ENCODE measurements at regions not wholly inside any gene's neighbourhood (a gene's known extent, or its start where the extent isn't known, plus 50 kb on each side); places are given as distances from the start of the nearest gene placed in this dataset.

- ATAC-seq (ENCODE audit: insufficient number of reproducible peaks, low FRiP score, low read depth), result no peak
- no peak for DNase-seq (ENCODE audit: low spot score)
- Histone ChIP-seq H3K4me3 (no peak overlapping the region), H3K27ac (no peak overlapping the region), H3K27me3 (replicated peaks; ENCODE audit: insufficient read depth) (no peaks in the 10 kb centered on the region), H3K36me3 (no peaks in the 10 kb centered on the region), H3K9me3 (no peaks in the 10 kb centered on the region), H3K4me1 (ENCODE audit: control insufficient read depth in 1 of 2, low read depth in 2 of 2) (peaks cover 7 to 25% of the 10 kb centered on the region in 2 donors)
- TF ChIP-seq, protein P1, sequence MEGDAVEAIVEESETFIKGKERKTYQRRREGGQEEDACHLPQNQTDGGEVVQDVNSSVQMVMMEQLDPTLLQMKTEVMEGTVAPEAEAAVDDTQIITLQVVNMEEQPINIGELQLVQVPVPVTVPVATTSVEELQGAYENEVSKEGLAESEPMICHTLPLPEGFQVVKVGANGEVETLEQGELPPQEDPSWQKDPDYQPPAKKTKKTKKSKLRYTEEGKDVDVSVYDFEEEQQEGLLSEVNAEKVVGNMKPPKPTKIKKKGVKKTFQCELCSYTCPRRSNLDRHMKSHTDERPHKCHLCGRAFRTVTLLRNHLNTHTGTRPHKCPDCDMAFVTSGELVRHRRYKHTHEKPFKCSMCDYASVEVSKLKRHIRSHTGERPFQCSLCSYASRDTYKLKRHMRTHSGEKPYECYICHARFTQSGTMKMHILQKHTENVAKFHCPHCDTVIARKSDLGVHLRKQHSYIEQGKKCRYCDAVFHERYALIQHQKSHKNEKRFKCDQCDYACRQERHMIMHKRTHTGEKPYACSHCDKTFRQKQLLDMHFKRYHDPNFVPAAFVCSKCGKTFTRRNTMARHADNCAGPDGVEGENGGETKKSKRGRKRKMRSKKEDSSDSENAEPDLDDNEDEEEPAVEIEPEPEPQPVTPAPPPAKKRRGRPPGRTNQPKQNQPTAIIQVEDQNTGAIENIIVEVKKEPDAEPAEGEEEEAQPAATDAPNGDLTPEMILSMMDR (IDR thresholded peaks at IDR 0.05), result no peak
These were observed 186.0 kb downstream of the COPRS start for GRCh38 chr17:31673076-31673475.

DNA sequence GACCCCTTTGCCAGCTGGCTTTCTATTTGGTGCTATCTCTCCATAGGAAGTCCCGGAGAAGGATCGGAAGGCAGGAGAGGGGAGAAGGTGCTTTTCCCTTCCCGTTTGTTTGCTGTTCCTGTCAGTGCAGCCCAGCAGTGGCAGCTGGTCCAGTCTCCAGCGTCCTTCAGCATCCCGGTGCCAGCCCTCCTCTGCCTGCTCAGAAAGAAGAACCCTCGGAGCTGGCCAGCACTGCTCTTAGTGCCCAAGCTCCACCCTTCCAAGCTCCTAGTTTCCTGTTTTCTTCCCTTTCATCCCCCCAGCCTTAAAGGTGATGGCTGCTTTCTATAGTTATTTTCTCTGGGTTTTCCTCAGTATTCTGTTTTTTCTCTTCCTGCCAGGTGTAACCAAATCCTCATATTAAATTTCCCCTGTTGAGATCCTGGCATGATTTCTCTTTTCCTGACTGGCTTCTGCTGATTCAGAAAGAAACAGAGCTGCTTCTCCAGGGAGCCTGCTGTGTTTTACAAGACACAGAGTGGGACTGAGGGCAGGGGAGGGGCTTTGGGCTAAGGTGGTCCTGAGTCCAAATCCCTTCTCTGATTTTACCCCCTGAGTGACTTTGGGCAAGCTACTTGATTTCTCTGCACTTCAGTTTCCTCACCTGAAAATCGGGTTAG is 186.8 kb downstream of the COPRS start:
- H3K36me3 ChIP-seq, result no peaks in the 10 kb centered on the region
- DNase-seq (ENCODE audit: low spot score), result no peak
- H3K4me1 ChIP-seq (ENCODE audit: control insufficient read depth in 1 of 2, low read depth in 2 of 2), result peaks cover 7 to 25% of the 10 kb centered on the region in 2 donors
- peak overlapping the region; percentile 9 for H3K4me3 ChIP-seq
- TF ChIP-seq, protein P1 (IDR thresholded peaks at IDR 0.05), result no peak
- no peak for ATAC-seq (ENCODE audit: insufficient number of reproducible peaks, low FRiP score, low read depth)
- no peak overlapping the region for H3K27ac ChIP-seq
- no peaks in the 10 kb centered on the region for H3K9me3 ChIP-seq
- no peaks in the 10 kb centered on the region for H3K27me3 ChIP-seq (replicated peaks; ENCODE audit: insufficient read depth)

DNA sequence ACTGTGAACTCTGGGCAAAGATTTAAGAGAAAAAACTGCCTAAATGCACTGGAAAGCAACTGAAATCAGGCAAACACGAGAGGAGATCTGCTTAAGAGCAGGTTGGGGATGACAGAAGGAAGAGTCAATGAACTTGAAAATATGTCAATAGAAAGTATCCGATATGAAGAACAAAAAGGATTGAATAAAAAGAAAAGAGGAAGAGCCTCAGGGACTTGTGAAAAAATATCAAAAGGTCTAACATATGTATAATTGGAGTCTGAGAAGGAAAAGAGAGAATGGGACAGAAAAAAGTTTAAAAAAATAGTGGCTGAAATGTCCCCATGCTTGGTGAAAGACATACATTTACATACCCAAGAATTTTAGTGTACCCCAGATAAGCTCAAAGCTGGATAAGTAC is 195.5 kb downstream of the COPRS start:
- Histone ChIP-seq H3K36me3 (no peaks in the 10 kb centered on the region), H3K27me3 (replicated peaks; ENCODE audit: insufficient read depth) (no peaks in the 10 kb centered on the region), H3K27ac (no peak overlapping the region), H3K4me1 (ENCODE audit: control insufficient read depth in 1 of 2, low read depth in 2 of 2) (no peaks in the 10 kb centered on the region), H3K9me3 (peaks cover 21% of the 10 kb centered on the region), H3K4me3 (no peak overlapping the region)
- DNase-seq (ENCODE audit: low spot score) (no peak), ATAC-seq (ENCODE audit: insufficient number of reproducible peaks, low FRiP score, low read depth) (no peak)
- TF ChIP-seq, protein P1 (IDR thresholded peaks at IDR 0.05), result no peak

- H3K4me1 ChIP-seq (ENCODE audit: control insufficient read depth in 1 of 2, low read depth in 2 of 2), result no peaks in the 10 kb centered on the region
- TF ChIP-seq, protein P1 (IDR thresholded peaks at IDR 0.05), result no peak
These were observed 198.4 kb downstream of the COPRS start for GRCh38 chr17:31660684-31661083.

DNA sequence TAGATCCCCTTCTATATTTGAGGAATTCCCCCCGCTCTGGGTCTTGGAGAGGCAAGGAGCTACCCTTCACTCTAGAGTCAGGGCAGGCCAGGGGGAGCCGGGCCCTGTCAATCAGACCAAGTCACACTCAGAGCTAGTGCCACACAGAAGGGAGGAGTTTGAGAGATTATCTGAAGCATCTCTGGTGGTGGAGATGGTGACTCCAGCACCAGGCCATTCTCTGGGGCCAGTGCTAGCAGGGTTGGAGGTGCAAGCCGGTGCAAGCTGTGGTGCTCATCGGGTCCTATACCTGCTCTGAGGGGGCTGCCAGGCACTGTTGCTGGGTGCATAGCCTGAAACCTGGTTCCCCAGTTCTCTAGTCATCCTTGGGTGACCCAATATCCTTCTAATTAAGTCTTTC is 201.2 kb downstream of the COPRS start:
- H3K4me3 ChIP-seq, result no peak overlapping the region
- H3K36me3 ChIP-seq, result no peaks in the 10 kb centered on the region
- no peak for ATAC-seq (ENCODE audit: insufficient number of reproducible peaks, low FRiP score, low read depth)
- H3K4me1 ChIP-seq (ENCODE audit: control insufficient read depth in 1 of 2, low read depth in 2 of 2), result peaks cover 3 to 11% of the 10 kb centered on the region in 2 donors
- H3K27me3 ChIP-seq (replicated peaks; ENCODE audit: insufficient read depth), result no peaks in the 10 kb centered on the region
- peaks cover 4% of the 10 kb centered on the region for H3K9me3 ChIP-seq
- TF ChIP-seq, protein P1 (IDR thresholded peaks at IDR 0.05), result no peak
- no peak for DNase-seq (ENCODE audit: low spot score)
- no peak overlapping the region for H3K27ac ChIP-seq

More at GRCh38 chr17:31660684-31661083, 198.4 kb downstream of the COPRS start:
- DNase-seq (ENCODE audit: low spot score) (no peak), ATAC-seq (ENCODE audit: insufficient number of reproducible peaks, low FRiP score, low read depth) (no peak)
- H3K4me3 ChIP-seq, result no peak overlapping the region
- H3K27me3 ChIP-seq (replicated peaks; ENCODE audit: insufficient read depth), result no peaks in the 10 kb centered on the region
- H3K36me3 ChIP-seq, result no peaks in the 10 kb centered on the region
- peaks cover 21% of the 10 kb centered on the region for H3K9me3 ChIP-seq
- no peak overlapping the region for H3K27ac ChIP-seq
